NK-92 treated with Interleukin-12 subunit alpha and Interleukin-12 subunit beta, amount 100 ng/mL, for 24 hours (cell line): ENCODE measurements at regions not wholly inside any gene's neighbourhood (a gene's known extent, or its start where the extent isn't known, plus 50 kb on each side); places are given as distances from the start of the nearest gene placed in this dataset.

Experiments used
- DNase-seq: peaks from one replicate; lab custom pipeline; 2025; lab: John Stamatoyannopoulos, UW

DNA sequence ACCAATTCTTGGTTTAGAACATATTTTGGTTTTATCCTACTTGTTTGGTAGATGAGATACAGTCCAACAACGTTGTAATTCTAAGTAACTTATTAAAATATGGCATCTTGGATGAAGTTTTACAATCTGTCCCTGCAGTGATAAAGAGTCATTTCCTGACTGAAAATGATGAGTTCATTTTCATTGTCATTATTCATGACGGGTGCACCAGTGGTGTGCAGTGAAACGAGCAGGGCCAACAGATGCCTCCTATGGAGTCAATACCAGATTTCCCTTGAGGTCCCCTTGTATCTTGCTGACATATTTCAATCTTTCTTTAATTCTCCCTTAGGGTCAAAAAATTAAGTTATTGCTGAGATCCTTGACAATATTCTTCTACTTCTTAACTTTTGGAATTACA is 438.5 kb downstream of the LRIG3 start:
- no peak for DNase-seq

DNA sequence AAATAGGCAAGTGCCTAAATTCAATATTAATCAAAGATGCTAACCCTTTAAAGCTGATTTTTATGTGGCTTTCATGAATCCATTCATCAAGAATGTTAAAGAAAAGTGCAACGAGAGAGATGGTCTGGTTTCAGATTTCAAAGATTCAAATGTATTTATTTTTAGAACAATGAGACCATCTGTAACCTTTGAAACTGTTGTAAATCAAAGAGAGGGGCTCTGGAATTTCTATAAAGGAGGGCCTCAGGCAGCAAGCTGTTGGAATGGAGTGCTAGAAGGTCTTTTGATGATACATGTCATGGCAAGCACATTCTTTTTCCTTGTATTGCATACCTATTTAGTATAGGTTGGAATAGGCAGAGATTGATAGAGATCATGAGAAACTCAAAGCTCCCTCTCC is 433.0 kb downstream of the LRIG3 start:
- no peak for DNase-seq

DNA sequence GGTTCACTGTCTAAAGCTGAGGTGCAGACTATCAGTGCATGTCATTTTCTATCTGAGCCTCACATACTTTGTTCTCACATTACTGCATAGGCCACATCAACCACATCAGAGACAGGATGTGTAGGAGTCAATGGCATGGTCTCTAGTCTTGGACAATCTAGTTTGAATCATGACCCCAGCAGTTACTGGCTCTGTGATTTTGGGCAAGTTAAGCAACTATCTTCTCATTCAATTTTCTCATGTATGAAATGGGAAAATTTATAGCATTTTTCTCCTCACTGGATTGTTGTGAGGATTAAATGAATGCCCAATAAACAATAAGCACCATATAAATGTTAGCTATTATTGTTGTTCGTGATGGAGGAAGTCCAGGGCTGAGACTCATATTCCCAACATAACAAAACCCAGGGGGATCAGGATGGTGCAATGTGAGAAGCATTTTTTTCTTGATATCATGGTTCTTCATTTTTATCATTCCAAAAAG is 432.6 kb downstream of the LRIG3 start:
- no peak for DNase-seq

DNA sequence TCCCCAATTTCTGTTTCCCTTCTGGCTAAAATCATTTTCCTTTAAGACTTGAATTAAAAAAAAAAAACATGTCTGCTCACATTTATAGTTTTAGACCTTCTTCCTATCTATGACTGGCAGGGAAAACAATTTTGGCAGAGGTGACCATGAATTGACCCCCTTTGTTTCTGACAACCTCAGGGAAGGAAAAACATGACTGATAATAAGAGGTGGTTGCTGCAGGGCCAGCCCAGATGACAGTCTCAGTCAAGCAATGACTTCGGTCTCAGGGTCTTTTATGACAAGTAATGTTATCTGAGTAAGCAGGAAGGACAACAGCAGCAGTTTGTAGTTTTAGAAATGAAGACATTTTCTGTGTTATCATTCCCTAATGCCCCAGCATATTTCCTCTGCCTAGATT is 430.9 kb downstream of the LRIG3 start:
- no peak for DNase-seq

DNA sequence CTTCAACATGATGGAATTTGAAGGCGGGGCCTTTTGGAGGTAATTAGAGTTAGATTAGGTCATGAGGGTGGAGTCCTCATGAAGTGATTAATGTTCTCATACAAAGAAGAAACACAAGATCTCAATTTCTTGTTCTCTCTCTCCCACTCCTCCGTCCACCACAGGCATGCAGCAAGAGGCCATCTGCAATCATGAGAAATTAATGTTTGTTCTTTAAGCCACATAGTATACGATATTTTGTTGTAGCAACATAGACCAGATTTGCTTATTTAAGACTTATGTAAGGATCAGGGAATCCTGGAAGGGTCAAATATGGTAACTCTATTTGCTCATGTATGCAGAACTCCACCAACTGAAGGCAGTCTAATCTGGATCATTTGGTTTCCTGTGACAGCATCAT is 429.0 kb downstream of the LRIG3 start:
- DNase-seq, result no peak

DNA sequence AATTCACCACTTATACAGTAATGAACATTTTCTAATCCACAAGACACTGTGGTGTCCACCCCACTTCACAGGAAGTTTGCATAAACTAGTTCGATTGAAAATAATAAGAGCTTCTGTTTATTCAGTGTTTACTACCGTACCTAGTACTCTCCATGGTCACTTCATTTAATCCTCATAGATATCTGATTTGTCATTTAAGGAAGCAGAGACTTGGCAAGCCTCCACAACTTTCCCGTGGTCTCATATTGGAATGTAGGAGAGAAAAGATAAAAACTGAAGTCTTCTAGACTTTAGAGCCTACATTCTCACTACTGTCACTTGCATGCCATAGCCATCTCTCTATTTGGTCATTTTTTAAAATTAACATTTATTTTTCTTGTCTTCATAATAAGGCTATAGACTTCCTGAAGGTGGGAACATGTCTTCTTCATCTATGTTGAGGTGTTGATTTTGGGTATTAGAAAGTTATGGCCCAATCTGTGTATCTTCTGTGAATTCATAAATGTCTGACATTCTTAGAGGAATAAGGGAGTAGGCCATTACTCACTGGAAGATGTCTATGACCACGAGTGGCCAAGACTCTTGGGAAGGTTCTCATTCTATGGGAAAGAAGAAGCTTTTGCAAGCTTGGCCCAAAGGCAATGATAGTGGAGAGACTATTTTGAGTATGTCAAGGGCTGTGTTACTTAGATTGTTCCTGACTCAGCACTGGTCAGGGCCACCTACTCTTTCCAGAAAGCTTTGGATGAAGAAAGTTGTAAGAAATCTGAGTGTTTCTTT is 423.7 kb downstream of the LRIG3 start:
- no peak for DNase-seq

DNA sequence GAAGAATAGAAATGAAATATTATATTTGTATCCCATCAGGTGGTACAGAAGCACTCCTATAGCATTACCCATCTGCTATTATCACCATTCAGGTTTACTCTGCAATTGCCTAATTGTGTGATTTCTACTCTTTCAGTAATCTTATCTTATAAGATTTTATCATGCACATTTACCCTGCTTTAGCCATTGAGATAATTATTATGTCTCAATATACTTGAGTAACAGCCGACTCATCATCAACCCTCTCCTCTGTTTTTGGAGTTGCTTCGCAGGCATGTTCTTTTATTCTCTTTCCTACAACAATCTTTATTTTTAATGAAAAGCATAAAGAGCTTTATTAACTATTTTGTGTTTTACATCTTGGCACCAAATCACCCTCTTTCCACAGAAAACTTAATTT is 419.9 kb downstream of the LRIG3 start:
- DNase-seq, result no peak

DNA sequence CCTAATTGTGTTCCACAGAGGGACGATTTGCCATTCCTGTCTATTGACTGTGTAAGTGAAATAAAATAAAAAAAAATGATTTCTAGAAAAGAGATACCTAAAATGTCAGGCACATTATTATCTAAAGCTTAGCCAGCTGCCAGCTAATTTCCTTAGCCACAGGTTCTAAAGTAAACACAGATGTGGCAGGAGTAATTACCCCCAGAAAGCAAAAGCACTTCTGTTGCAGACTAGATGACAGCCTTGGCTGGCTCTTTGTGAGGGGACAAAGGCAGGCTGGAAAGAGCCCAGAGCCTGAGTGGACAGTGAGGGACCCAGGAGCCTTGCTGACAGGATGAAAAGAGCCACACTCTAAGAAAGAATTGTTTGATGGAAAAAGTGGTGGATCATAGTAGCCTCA is 418.1 kb downstream of the LRIG3 start:
- no peak for DNase-seq

DNA sequence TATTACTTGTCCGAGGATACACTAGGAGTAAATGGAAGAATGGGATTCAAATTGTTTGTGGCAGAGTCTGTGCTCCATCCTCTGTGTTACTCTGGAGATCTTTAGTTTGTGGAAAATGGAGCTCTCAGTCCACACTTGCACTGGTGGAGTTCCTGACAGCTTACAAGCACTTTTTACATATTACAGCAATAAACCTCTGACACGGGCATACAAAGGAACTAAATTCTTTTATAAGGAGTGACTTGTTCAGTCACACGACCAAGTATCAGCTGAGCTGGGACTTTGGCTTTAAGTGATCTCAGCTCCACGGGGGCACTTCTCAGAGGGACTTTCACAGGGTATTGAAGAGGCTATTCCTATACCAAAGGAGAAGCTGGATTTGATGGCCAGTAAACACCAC is 417.5 kb downstream of the LRIG3 start:
- no peak for DNase-seq

DNA sequence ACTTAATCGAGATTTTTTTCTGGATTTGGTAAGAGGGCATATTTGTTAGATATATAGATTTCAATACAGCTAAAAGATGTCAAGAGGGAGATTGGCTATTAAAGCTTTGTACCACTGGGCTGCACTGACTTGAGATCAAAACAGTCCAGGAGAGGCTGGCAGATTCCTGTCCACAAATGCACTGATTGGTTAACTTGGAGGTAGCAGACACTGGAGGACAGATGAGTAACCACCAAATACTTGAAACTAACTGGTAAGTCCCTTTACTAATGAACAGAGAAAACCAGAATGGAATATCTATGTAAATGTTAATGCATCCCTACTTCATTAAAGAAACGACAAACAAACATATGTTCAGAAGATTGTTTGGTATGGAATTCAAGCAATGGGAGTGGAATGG is 416.6 kb downstream of the LRIG3 start:
- no peak for DNase-seq

DNA sequence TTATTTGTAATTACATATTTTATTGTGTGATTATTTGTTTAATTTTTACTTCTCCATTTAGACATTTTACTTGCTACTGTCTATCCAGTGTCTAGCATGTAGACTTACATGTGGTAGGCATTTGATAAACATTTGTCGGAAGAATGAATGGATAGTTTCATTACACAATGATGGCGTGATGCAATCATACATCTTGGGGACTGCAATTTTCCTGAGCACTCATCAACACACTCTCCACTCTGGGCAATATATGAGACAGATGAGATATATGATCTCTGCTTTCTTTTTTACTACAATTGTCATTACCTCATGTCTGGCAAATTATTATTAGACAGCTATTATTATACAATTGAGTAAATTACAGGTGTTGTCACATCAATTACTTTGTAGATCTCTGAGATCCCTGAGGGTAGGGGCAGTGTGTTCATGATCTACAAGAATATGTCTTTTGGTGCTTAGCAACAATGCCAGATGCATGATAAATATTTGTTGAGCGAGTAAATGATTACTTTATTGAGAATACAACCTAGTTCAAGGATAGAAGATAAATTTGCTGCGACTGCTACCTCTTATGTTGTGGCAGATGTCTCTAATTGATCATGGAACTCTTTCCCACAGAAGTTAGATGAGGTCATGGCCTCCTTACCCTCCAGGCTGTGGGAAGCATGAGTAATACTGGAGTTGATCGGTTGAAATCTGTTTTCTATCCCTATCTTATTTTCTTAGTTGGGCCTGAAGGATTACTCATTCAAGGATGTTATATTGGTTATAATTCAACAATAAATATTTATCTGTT is 416.0 kb downstream of the LRIG3 start:
- no peak for DNase-seq

DNA sequence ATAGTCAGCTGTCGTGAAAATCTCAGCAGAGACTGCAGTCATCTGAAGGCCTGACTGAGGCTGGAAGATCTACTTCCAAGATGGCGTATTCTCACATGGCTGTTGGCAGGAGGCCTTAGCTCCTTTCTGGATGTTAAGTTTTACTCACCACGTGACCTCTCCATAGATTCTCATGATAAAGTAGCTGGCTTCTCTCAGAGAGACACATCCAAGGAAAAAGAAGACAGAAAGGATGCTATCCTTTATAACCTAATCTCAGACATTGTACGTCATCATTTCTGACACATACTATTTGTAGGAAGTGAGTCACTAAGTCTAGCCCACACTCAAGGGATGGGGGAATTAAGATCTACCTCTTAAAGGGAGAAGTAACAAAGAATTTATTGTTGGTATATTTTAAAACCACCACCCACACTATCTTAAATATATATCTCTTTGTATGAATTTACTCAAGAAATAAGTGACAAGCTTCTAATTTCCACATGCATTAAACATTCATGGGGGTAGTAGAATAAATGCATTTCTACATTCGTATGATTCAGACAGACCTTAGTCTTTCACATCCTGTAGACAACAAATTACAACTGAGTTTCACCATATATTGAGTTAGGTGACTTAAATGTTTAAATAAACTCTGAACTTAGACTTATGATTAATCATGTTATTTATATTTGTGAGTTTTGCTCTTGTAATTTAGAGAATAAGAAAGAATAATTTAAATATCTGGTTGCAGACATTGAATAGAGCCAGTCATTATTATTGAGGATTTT is 411.0 kb downstream of the LRIG3 start:
- no peak for DNase-seq

DNA sequence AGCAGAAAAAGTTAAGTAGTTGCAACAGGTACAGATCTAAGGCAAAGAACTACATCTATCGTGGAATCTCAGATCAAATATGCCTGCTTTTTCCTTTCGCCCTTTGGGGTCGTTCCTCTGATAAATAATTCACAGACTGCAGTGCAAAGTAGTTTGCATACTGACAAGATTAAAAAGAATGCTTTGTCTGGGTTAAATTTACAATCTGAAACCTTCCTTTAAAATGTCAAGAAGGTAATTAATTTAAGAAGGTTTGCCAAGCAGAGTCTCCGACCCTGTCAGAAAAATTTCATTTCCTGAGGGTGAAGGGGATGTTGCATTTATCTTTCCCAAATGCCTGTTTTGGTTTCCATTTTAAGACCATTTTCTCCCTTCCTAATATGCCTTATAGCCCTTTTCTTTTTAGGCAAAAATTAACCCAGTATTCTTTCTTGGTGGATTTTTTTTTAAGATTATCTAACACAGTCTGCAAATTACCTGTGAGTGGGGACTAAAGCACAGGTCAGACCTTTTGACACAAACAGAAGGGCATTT is 406.9 kb downstream of the LRIG3 start:
- no peak for DNase-seq

DNA sequence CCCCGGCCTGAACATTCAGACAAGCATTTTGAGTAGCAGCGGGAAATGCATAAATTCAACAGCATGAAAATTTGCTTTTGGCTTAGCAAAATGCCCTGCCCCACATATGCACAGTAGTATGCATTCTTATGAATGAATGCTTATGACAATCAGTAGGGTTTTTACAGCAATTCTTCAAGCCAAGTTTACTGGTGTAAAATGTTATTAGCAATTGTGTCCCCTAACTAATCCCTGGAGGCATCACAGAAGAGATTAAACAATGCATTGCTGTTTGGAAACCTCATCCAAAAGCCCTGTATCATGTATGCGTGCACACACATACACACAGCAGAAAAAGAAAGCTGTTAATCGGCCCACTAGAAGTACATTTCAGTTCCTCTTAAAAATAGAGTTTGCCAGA is 406.5 kb downstream of the LRIG3 start:
- DNase-seq, result no peak

DNA sequence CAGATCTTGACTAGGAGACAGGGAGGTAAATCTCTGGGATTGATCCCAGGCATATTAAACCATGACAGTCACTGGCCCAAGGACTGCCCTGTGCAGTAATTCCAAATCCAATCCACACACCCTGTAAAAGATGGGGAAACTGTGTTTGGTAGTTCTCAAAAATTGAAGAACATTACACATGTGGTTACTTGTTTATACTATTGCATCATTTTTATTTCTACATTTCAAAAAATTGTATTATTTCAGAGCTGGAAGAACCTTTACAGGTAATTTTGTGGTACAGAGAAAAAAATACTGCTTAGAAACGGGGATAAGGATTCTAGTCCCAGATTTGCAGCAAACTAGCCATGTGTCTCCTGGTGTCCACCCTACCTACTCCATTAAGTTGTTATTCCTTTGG is 400.5 kb downstream of the LRIG3 start:
- DNase-seq, result no peak

DNA sequence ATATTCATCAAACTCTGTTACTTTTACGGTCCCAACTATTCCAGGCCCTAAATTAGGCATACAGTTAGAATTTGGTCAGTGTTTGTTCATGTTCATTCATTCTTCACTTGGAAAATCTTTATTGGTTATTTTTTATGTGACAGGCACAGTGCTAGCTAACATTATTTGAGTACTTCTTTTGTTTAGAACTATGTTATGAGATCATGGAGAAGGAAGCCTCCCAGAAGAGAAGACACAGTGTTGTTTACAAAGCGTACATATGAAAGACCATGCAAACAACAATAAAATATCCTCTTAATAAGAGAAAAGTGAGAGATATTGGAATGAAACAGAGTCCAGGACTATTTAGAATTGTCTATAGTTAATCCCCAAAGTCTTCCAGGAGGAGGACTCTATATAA is 399.2 kb downstream of the LRIG3 start:
- no peak for DNase-seq

DNA sequence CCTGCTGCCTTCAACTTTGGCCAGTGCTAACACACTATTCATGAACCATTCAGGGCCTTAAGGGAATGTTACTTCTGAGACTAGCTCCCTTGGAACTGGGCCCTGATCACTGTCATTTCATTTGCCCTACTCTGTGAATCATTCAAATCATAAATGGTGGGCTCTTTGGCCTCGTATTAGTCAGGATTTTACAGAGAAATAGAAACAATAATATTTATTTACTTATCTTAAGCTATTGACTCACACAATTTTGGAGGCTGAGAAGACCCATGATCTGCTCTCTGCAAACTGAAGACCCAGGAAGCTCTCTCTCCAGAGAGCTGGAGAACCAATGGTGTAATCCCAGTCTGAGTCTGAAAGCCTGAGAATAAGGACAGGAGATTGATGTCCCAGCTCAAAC is 398.5 kb downstream of the LRIG3 start:
- DNase-seq, result no peak

DNA sequence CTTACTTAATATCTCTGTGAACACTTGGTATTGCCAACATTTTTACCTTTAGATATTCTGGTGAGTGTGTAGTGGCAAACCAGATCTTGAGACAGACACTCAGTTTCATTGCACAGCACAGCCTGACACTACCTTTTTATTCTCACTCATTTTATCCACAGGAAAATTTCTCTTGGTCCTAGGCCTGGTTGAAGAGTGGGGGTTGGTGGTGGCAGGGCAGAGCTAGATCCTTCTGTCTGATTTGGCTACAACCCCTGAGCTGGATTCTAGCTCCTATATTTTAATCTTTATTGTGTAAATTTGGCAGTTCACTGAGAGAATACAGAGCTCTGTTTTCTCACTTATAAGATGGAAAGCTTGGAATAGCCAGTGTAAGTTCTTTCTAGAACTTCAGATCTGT is 396.9 kb downstream of the LRIG3 start:
- DNase-seq, result no peak

DNA sequence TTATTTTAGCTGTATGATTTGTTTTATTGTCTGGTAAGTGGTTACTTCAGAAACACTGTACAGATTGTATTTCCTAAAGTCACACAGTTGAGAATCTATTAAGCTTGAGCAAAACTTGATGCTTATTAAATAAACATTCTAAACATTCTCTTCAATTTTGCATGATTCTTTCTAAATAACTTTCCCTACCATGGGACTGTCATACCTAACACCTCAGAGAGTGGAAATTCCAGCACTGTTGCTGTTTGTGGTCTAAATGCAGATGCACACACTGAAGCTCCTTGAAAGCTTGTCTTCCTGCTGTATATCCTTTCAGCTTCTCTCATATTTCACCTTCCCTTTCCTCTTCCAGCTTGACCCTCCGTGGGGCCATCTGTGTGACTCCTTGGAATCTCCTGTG is 392.0 kb downstream of the LRIG3 start:
- DNase-seq, result no peak

DNA sequence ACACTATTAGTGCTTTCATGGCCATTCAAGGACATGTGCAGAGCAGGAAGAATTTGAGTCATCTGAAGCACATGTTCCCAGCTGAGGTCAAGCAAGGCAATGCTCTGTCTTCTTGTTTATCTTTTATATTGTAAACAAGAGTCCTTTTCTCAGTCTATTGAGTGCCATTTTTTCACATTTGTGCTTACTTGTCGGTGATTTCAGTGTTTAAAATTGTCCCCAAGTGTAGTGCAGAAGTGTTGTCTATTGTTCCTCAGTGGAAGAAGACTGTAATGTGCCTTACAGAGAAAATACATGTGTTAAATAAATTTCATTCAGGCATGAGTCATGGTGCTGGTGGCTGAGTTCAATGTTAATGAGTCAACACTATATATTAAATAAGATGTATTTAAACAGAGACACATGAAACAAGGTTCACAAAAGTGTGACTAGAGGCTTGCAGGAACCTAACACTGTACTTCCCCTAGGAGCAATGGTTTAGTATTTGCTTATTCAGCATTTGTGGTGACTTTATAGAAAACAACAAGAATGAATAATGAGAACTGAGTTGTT is 391.1 kb downstream of the LRIG3 start:
- no peak for DNase-seq

DNA sequence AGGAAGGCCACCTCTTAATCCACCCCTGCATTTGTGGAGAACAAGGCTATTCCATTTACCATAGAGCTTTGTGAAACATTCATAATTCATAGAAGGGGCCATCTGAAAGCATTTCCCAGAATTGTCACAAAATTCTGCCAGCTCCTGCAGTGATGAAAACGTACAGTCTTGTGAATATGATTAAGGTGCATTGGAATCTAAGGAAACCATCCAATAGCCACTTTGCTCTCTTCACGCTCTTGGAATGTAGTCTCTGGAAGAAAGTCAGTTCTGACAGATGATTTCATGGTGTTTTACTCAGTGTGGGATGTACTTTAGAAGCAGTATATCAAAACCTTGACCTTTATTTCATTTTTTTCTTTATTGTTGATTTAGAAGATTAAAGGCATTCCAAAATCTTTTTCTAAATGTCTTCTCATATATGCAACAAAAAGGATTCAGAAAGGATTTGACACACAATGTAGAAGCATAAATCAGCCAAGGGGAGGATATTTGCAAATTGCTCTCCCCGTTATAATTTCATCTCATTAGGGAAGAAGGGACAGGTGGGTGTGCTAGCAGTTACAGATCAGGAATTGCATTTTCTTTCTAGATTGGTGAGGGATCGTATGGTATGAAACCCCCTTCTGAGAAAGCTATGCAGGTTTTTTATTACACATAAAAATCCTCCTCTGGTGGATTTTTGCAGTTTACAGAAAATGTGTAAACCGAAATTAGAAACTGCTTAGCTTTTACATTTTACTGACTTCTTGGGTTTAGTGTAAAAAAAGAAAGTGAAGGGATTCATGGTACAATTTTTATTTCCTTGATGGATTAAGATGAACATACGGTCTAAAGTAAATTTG is 390.2 kb downstream of the LRIG3 start:
- no peak for DNase-seq
